ENCODE measurements at regions not wholly inside any gene's neighbourhood (a gene's known extent, or its start where the extent isn't known, plus 50 kb on each side); places are given as distances from the start of the nearest gene placed in this dataset.

DNA sequence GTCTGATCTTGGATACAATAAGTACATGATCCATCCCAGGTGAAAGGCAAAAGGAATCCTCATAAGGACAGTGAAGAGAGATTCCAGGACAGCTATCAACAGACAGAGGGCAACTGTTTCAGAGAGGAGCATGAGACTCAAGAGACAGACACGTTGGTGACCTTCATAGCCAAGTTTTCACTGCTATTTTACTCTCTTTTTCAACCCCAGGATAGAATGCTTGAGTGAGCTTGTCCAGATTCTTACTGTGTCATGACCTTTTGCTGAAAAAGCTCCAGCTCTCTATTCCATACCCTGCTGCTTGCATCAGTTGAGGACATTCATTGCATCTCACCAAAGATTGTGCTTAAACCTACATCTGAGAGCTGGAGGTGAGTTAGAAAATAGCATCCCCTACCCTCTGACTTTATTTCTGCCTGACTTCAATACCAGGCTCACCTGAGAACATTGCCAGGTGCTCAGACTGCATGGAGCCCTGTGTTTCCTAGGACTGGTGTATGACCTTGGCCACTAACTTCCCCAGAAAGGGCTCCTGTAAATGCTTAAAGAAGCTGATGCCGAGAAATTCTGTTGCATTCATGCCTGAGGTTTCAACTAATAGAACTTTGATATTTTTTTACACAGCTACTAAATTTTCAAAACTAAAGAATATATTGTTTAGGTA, 70.4 kb upstream of the TMEM17 start:
- no peak for TF ChIP-seq EZH2 (IDR thresholded peaks at IDR 0.05; ENCODE audit: borderline replicate concordance, low read length)
- TF ChIP-seq CTCF (conservative IDR thresholded peaks at IDR 0.05 in 1 of 2, IDR thresholded peaks at IDR 0.05 in 1 of 2; ENCODE audit: extremely low read depth in 1 of 2, insufficient read depth in 1 of 2, low read depth in 1 of 2, low read length in 2 of 2) = no peak

Measured in mammary epithelial cell (primary cell).